NCI-H1436 treated with DMSO at 0.1 percent for 48 hours (cell line): ENCODE measurements at regions not wholly inside any gene's neighbourhood (a gene's known extent, or its start where the extent isn't known, plus 50 kb on each side); places are given as distances from the start of the nearest gene placed in this dataset.
"Not testable (repeated sequence)": the region's sequence is repeated elsewhere in the genome, so short reads cannot be mapped to it uniquely, and the experiment has no call there.

Experiments used
- DNase-seq: peaks from one replicate; lab custom pipeline; 2025; lab: John Stamatoyannopoulos, UW

GRCh38 chr2:41313082-41313481, 734.7 kb upstream of the PKDCC start:
- DNase-seq, result no peak

GRCh38 chr2:41314511-41315070, 733.2 kb upstream of the PKDCC start:
- no peak for DNase-seq

DNA sequence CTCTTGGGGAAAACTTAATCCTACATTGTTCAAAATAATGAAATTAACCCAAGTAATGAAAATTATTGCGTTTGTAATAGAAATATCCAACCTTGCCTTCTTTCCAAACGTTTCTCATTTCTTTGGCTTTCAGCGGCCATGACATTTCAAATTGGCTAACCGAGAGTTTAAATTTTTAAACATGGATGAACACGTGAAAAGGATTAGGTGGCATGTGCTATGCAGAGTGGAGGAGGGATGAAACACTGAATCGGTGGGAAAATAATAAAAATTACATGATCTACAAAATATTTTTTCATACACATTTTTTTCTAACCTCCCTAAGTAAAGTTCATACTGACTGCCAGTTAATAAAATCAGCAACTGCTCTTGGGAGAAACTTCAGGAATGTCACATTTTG, 728.4 kb upstream of the PKDCC start:
- no peak for DNase-seq

GRCh38 chr2:41320491-41320890, 727.3 kb upstream of the PKDCC start:
- no peak for DNase-seq

- DNase-seq, result no peak
Measured at GRCh38 chr2:41321351-41321750, 726.5 kb upstream of the PKDCC start.

GRCh38 chr2:41326851-41327250, 721.0 kb upstream of the PKDCC start:
- no peak for DNase-seq

GRCh38 chr2:41329040-41329439, 718.8 kb upstream of the PKDCC start:
- DNase-seq, result no peak

GRCh38 chr2:41334159-41334558, 713.7 kb upstream of the PKDCC start:
- no peak for DNase-seq

GRCh38 chr2:41335573-41335972, 712.2 kb upstream of the PKDCC start:
- DNase-seq, result not testable (repeated sequence)

GRCh38 chr2:41337956-41338355, 709.9 kb upstream of the PKDCC start:
- no peak for DNase-seq

DNA sequence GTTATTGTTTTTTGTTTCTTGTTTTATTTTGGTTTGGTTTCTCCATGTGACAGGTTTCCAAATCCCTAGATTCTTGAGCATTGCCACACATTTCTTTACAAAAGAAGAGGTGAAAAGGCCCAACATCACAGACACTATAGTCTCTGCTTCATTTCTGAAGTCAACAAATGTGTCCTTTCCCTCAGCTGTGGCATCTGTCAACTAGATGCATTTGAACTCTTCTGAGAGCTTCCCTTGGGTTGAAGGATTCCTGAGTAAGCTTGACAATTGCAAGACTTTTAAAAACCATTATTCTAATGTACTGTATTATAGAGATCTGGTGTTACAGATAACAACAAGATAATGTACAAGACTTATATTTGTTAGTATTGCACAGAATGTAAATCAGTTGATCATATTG, 703.3 kb upstream of the PKDCC start:
- no peak for DNase-seq

DNA sequence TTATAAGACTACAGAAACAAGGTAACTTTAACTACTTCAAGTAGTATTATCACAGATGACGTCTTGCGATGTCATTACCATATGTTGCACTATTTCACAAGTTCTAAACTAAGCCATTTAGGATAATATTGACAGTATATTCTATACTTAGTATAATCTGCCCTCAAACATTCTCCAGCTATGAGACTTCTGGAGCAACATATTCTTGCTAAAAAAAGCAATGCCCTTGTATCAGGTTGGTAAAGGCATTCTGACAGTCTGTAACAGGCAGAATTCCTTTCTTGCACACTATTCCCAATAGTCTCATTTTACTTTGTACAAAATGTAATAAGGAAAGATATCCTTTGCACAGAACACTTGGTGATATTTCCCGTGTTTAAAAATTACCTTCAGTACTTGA, 694.8 kb upstream of the PKDCC start:
- DNase-seq, result no peak

- no peak for DNase-seq
Measured at GRCh38 chr2:41355794-41356193, 692.0 kb upstream of the PKDCC start.

DNA sequence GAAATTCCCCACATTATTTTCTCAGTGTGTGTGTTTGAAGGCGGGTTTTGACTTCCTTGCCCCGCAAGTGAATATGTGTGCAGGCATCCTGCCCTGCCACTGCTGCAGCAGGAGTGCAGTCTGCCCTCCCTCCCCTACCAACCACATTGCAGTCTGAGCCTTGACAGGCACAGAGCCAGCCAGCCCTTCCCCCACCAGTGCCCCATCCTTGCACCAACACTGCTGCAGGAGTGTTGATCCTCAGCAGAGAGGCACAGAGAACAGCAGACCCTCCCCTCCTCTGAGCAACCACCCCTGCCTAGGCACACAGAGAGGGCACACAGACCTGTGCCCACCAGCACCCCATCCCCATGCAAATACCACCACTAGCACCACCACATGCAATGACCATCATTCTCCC, 683.0 kb upstream of the PKDCC start:
- DNase-seq, result no peak

GRCh38 chr2:41375901-41376300, 671.9 kb upstream of the PKDCC start:
- no peak for DNase-seq

- no peak for DNase-seq
Measured at GRCh38 chr2:41377837-41378236, 670.0 kb upstream of the PKDCC start.

DNA sequence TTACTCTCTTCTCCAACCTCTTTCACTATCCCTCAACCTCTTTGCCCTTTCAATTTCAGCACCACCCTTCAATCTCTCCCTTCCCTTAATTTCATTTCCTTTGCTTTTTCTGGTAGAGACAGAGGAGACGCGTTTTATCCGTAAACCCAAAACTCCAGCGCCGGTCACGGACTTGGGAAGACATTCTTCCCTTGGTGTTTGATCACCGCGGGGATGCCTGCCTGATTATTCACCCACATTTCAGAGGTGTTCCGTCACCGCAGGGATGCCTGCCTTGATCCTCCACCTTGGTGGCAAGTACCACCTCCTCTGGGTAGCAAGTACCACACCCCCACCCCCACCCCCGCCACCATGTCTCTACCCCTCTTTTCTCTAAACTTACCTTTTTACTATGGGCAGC, 669.4 kb upstream of the PKDCC start:
- DNase-seq, result no peak

- DNase-seq, result no peak
Measured at GRCh38 chr2:41379496-41380221, 668.2 kb upstream of the PKDCC start.

DNA sequence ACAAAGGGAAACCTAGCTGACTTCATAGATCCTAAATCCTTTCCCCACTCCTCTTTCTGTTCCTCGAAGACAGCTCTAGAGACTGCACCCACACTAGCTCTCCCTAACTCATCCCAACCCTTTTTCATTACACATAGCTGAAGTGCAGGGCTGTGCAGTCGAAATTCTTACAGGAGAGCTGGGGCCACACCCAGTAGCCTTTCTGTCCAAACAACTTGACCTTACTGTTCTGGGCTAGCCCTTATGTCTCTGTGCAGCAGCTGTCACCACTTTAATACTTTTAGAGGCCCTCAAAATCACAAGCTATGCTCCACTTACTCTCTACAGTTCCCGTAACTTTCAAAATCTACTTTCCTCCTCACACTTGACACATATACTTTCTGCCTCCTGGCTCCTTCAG, 666.1 kb upstream of the PKDCC start:
- no peak for DNase-seq

GRCh38 chr2:41387519-41387918, 660.3 kb upstream of the PKDCC start:
- DNase-seq, result no peak

GRCh38 chr2:41393621-41394020, 654.2 kb upstream of the PKDCC start:
- DNase-seq, result peak; percentile 26

DNA sequence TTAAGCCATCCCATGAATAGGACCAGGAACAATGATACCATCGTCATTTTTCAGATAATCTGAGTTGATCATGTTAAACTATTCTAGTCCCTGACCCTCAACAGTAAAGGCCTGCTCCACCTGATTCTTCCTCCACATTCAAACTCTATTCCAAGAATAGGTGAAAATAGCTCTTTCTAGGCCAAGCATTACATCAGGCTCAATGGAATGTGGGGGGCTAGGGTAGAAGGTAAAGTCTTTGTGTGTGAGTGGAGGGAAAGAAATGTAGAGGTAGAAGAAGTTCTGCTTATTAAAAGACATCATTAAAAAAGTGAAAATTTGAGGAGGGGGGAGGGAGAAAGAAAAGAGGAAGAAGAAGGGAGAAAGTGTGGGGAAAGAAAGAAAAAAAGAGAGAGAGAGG, 653.3 kb upstream of the PKDCC start:
- no peak for DNase-seq

DNA sequence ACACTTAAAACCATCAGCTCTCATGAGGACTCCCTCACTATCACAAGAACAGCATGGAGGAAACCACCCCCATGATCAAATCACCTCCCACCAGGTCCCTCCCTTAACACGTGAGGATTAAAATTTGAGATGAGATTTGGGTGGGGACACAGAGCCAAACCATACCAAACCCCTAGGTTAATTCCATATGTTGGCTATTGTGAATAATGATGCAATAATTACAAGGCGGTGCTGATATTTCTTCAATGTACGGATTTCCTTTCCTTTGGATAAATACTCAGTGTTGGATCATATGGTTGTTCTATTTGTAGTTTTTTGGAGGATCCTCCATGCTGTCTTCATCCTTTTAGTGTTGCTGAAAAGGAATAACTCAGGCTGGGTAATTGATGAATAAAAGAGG, 652.1 kb upstream of the PKDCC start:
- no peak for DNase-seq

DNA sequence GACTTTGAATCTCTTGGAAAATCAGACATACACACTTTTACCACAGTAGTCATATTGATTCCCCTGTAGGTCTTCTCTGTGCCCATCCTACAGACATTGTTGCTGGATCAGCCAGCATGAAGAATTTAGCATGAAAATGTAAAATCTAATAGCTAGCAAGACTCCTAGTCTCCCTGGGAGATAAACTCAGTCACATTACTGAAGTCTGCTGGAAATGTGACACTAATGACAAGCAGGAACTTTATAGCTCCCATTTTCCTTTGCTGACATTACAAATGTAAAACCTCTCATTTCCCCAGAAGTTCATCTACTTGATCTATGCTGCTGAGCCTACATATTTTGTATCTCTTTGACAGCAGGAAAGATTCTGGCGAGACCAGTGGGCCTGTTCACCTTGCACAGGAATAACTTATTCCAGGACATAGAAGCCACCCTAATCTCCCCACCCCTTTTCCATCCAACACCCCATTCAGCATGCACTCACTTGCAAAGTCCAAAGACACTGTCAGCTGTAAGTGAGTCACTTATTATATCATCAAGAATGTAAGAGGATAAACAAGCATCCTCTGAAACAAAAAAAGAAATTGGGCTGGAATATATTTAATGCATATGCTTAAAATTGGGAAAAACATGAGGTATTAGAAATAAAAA, 648.3 kb upstream of the PKDCC start:
- DNase-seq, result no peak
